ENCODE measurements at regions not wholly inside any gene's neighbourhood (a gene's known extent, or its start where the extent isn't known, plus 50 kb on each side); places are given as distances from the start of the nearest gene placed in this dataset.
"Not testable (repeated sequence)": the region's sequence is repeated elsewhere in the genome, so short reads cannot be mapped to it uniquely, and the experiment has no call there.

DNA sequence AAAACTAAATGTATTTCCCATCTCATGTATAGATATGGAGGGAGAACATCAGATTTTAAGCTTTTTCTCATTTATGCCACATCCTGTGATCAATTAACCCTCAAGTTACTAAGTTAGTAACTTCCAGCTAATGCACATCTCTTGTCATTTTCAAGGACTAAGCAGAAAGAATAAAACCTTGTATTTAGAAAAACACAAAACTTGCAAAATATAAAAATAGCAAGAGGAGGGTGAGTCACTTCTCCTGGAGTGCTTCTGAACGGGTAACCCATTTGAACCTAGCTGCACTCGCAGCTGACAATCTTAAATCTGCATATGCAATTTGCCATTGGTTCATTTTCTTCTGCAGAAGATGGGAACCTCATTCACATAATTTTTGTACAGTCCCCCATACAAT, 500.5 kb downstream of the SETD4 start:
- DNase-seq: no peak

DNA sequence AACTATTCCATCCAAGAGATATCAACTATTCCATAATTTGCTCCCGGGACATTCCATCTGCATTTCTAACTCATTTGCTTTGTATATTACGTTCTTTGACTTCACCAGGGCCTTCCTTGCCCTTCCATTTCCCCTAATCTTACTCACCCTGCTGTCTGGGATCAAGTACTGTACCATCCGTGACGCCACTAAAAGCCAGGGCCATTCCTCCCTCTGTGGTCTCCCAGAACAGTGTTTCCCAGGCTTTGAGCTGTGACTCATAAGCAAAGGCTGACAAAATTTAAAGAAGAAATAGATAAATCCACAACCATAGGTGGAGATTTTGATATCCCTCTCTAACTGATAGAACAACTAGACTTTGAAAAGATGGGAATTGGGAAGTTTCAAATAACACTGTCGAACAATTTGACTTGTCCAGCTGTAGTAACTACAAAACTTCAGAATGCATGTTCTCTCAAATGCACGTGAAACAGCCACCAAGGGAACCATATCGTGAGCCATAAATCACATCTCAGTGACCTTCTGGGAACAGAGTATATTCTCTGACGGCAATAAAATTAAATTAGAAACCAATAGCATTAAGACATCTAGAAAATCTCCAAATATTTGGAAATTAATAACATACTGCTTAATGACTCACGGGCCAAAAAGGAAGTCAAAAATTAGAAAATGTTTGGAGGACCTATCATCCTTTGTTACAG, 501.0 kb downstream of the SETD4 start:
- peak; percentile 9 for DNase-seq

- no peak for DNase-seq
Observed at GRCh38 chr21:35556536-35556935, 503.8 kb downstream of the SETD4 start.

GRCh38 chr21:35552483-35552882, 503.4 kb upstream of the RUNX1 start:
- not testable (repeated sequence) for DNase-seq

GRCh38 chr21:35548904-35549615, 500.0 kb upstream of the RUNX1 start:
- DNase-seq: no peak

DNA sequence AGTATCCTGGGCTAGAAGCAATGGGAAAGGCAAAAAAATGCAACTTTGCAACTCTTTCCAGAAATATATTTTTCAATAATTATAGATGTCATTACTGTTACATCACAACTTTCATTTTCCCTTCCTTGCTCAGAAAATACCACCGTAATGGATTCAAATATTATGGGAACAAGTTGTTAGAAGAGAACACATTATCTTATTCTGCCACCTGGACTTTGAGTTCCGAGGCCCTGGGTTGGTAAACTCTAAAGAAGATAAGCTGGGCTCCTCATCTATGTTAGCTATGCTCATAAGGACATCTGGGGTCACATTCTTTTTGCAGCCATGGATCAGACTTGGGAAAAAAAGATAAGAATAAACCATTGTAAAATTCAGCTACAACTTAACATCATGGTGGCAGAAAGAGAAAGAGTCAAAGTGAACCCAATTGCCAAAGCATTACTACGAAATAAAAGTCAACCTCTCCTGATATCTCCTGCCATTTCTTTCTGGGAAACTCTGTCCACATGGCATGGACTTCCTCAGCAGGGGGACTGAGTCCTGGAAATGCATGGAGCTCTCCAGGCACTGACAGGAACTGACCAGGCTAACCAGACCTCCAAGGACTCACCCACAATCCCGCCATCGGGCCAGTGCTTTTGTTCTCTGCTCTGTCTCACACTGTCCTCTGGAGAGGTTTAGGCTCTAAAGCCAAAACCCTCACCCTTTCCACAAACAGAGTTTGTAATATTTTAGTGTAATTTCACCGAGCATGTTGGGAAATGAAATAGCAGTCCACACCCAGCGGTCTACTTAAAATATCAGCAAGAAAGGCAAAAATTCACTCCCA, 499.1 kb upstream of the RUNX1 start:
- DNase-seq: no peak

DNA sequence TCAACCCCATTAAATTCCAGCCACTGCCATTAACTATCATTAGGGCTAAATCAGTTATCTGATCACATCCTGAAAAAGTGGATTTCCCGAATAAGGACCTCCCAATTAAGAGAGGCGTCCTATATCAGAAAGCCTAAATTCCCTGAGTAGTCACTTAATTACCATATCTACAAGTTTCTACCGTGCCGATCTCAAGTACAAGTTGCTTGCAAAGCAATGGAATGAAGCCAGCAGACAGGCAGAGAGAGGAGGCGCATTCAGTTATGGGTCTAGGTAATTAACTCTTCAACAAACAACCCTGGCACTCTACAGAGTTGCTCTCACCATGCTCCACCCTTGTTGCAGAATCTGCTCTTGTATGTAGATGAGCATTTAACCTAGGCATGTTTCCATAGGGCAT, 494.6 kb upstream of the RUNX1 start:
- no peak for DNase-seq

GRCh38 chr21:35540950-35541638, 492.0 kb upstream of the RUNX1 start:
- no peak for DNase-seq

GRCh38 chr21:35538386-35538785, 489.3 kb upstream of the RUNX1 start:
- no peak for DNase-seq

GRCh38 chr21:35537604-35538003, 488.5 kb upstream of the RUNX1 start:
- no peak for DNase-seq

- DNase-seq: no peak
Observed at GRCh38 chr21:35533893-35534292, 484.8 kb upstream of the RUNX1 start.

DNA sequence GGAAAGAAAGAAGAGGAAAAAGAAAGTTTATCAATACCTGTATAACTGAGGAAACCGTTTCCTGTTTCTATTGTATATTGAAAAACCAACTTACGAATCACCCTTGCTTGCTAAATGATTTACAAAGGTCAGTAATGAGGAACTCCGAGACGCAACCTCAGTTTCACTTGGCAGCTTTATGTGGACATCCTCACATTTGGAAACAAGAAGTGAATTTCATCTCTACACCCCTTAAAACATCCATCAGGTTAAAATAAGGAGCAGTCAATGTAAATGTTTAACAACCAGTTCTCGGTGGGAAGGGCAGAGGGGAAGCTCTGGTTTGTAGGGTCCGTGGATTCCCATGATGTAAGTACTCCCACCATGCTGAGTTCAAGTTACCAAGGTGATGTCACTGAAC, 481.7 kb upstream of the RUNX1 start:
- no peak for DNase-seq

DNA sequence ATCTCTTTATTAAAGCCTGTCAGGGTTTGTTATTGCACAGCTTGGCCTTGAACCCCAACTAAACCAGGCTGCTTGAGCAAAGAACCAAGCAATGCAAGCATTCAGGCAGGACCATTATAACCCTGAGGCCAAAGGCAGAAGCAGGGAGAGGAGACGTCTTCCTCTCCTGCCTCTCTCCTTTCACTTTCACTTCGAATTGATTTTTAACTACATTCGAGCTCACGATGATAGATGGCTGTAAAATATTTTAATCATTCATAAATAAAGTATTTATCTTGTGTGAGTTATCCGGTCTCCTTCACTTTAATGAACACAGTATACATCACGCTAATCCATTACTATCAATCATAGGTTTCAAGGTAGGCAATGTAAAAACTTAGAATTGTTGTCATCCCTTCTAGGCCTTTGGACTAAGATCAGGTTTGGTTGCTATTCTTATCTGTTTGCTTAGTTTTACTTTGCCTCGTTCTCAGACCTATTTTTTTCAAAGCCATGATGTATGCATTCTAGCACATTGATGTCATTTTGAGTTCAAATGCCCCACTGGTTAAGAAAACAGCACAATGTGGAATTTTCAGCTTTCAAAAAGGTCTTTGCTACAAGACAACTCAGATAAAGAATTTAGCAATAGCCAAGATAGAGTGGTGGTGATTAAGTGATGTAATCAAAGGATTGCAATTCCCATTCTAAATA, 480.2 kb upstream of the RUNX1 start:
- DNase-seq: no peak

GRCh38 chr21:35528116-35529042, 479.3 kb upstream of the RUNX1 start:
- no peak for DNase-seq

- no peak for DNase-seq
Observed at GRCh38 chr21:35527358-35527757, 478.3 kb upstream of the RUNX1 start.

DNA sequence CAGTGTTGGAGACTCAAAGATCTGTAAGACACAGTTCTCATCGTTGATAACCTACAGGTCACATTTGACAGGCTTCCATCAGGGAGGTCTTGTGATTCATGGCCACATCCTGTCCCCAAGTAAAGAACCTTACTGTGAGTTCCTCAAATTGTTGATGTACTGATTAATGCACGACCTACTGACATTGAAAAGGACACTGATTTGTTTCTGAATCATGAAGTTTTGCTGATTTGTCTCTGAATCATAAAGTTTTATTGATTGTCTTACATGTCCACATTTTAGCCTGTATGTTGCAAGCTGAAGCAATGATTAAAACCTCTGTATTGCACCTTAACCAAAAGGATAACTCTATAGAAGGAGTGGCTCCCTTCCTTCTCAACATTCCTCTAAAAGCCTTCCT, 476.3 kb upstream of the RUNX1 start:
- DNase-seq: no peak

- DNase-seq: no peak
Observed at GRCh38 chr21:35521852-35522505, 472.9 kb upstream of the RUNX1 start.

GRCh38 chr21:35521293-35521692, 472.2 kb upstream of the RUNX1 start:
- no peak for DNase-seq

GRCh38 chr21:35520856-35521255, 471.8 kb upstream of the RUNX1 start:
- DNase-seq: no peak

DNA sequence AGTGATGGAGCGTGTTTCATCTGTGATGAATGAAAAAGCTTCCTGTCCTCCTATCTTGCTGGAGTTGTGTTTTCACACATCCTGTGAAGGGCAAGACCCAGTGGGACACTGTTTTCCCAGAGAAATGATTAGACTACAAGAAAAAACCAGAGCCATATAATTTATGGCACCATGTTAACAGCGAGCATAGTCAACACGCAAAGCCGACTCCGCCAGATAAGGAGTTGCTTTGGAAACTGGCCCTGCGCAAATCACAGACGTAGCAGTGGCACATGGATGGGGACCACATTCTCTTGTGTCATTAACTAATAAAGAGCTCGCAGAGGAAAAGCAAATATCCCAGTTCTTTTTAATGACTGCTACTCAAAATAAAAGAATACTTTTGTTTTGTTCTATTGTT, 471.2 kb upstream of the RUNX1 start:
- DNase-seq: no peak

- DNase-seq: no peak
Observed at GRCh38 chr21:35517865-35518264, 468.8 kb upstream of the RUNX1 start.
